Activated CD4-positive, alpha-beta memory T cell treated with anti-CD3 and anti-CD28 coated beads for 36 hours (primary cell): ENCODE measurements at regions not wholly inside any gene's neighbourhood (a gene's known extent, or its start where the extent isn't known, plus 50 kb on each side); places are given as distances from the start of the nearest gene placed in this dataset.

Experiments used
- CTCF ChIA-PET: fragments of 350-600 bp; sonication (Branson Sonifier 250); formaldehyde crosslinking; loops from one replicate; lab custom pipeline; 2021; ENCODE audit warnings: antibody characterized with exemption, inconsistent platforms; lab: Charles Lee
- POLR2A ChIA-PET: fragments of 350-600 bp; sonication (Branson Sonifier 250); formaldehyde crosslinking; loops from one replicate; lab custom pipeline; 2021; ENCODE audit warnings: antibody characterized with exemption; lab: Charles Lee
- DNase-seq: peaks from one replicate; pipeline ENCODE4 v3.0.0-alpha.2; 2020
- H3K27ac Mint-ChIP-seq: one replicate; pipeline ENCODE4 v1.8.0; 2021; ENCODE audit warnings: mixed read lengths
- H3K27me3 Mint-ChIP-seq: one replicate; pipeline ENCODE4 v1.8.0; 2021; ENCODE audit warnings: mixed read lengths
- H3K36me3 Mint-ChIP-seq: one replicate; pipeline ENCODE4 v1.8.0; 2021; ENCODE audit warnings: mixed read lengths
- H3K4me1 Mint-ChIP-seq: one replicate; pipeline ENCODE4 v1.8.0; 2021; ENCODE audit warnings: low read depth, mixed read lengths
- H3K4me3 Mint-ChIP-seq: one replicate; pipeline ENCODE4 v1.8.0; 2021; ENCODE audit warnings: mild to moderate bottlenecking, mixed read lengths
- H3K9me3 Mint-ChIP-seq: one replicate; pipeline ENCODE4 v1.8.0; 2021; ENCODE audit warnings: mixed read lengths
- intact Hi-C: fragments of 100-400 bp; cut with micrococcal nuclease; formaldehyde crosslinking; loops from one replicate; pipeline ENCODE4 v1.15.1; 2023

GRCh38 chr20:21614980-21615379, 90.5 kb upstream of the PAX1 start:
- intact Hi-C loops: loop anchor here (2.0 kb wide), 1 partner anchor 86 kb away; no protein-coding TSS in a partner anchor
- ChIA-PET CTCF (interaction anchor here (0.7 to 3.8 kb wide), 22 partner anchors 8 to 779 kb away, joined by 3 to 31 read pairs (median 6); no protein-coding TSS in a partner anchor), POLR2A (no interaction called here)
- Mint-ChIP-seq H3K36me3 (no peaks in the 10 kb centered on the region), H3K9me3 (no peaks in the 10 kb centered on the region), H3K4me3 (no peak overlapping the region), H3K27me3 (peaks cover 8% of the 10 kb centered on the region), H3K27ac (no peak overlapping the region), H3K4me1 (no peaks in the 10 kb centered on the region)
- no peak for DNase-seq

GRCh38 chr20:21613512-21613911, 92.0 kb upstream of the PAX1 start:
- CTCF ChIA-PET: interaction anchor here (1.2 to 3.8 kb wide), 3 partner anchors 30 to 378 kb away, joined by 3 to 31 read pairs (median 23); no protein-coding TSS in a partner anchor
- POLR2A ChIA-PET: no interaction called here
- Mint-ChIP-seq H3K9me3 (no peaks in the 10 kb centered on the region), H3K36me3 (no peaks in the 10 kb centered on the region), H3K27me3 (peaks cover 8% of the 10 kb centered on the region), H3K4me1 (no peaks in the 10 kb centered on the region), H3K4me3 (no peak overlapping the region), H3K27ac (no peak overlapping the region)
- intact Hi-C loops: no loop called here
- no peak for DNase-seq

- Mint-ChIP-seq H3K9me3 (peaks cover 9% of the 10 kb centered on the region), H3K4me1 (no peaks in the 10 kb centered on the region), H3K36me3 (peaks cover 8% of the 10 kb centered on the region), H3K27me3 (peaks cover 4% of the 10 kb centered on the region), H3K27ac (no peak overlapping the region), H3K4me3 (no peak overlapping the region)
- CTCF ChIA-PET: interaction anchor here (1.2 kb wide), 1 partner anchor 80 kb away, joined by 3 read pairs; no protein-coding TSS in a partner anchor
- POLR2A ChIA-PET: no interaction called here
- intact Hi-C loops: no loop called here
- no peak for DNase-seq
Observed at GRCh38 chr20:21609981-21610380, 95.5 kb upstream of the PAX1 start.

GRCh38 chr20:21609221-21609620, 95.4 kb upstream of the NKX2-2 start:
- Mint-ChIP-seq H3K4me1 (no peaks in the 10 kb centered on the region), H3K27me3 (peaks cover 4% of the 10 kb centered on the region), H3K36me3 (peaks cover 8% of the 10 kb centered on the region), H3K9me3 (peaks cover 13% of the 10 kb centered on the region), H3K4me3 (no peak overlapping the region), H3K27ac (no peak overlapping the region)
- POLR2A ChIA-PET: no interaction called here
- no peak for DNase-seq
- CTCF ChIA-PET: interaction anchor here (1.2 kb wide), 1 partner anchor 79 kb away, joined by 3 read pairs; no protein-coding TSS in a partner anchor
- intact Hi-C loops: no loop called here

GRCh38 chr20:21608777-21609176, 94.9 kb upstream of the NKX2-2 start:
- Mint-ChIP-seq H3K27me3 (peaks cover 6% of the 10 kb centered on the region), H3K9me3 (peaks cover 16% of the 10 kb centered on the region), H3K36me3 (peaks cover 8% of the 10 kb centered on the region), H3K27ac (no peak overlapping the region), H3K4me3 (no peak overlapping the region), H3K4me1 (no peaks in the 10 kb centered on the region)
- POLR2A ChIA-PET: no interaction called here
- intact Hi-C loops: no loop called here
- DNase-seq: no peak
- CTCF ChIA-PET: interaction anchor here (1.2 kb wide), 1 partner anchor 79 kb away, joined by 3 read pairs; no protein-coding TSS in a partner anchor

GRCh38 chr20:21607971-21608725, 94.3 kb upstream of the NKX2-2 start:
- Mint-ChIP-seq H3K27me3 (peaks cover 6% of the 10 kb centered on the region), H3K27ac (no peak overlapping the region), H3K4me1 (no peaks in the 10 kb centered on the region), H3K4me3 (no peak overlapping the region), H3K9me3 (peaks cover 16% of the 10 kb centered on the region), H3K36me3 (peaks cover 8% of the 10 kb centered on the region)
- ChIA-PET CTCF (no interaction called here), POLR2A (no interaction called here)
- DNase-seq: no peak
- intact Hi-C loops: no loop called here

- POLR2A ChIA-PET: interaction anchor here (0.7 kb wide), 1 partner anchor 119 kb away, joined by 4 read pairs; no protein-coding TSS in a partner anchor
- no peak overlapping the region for H3K27ac Mint-ChIP-seq
- CTCF ChIA-PET: no interaction called here
- H3K9me3 Mint-ChIP-seq: peaks cover 29% of the 10 kb centered on the region
- H3K36me3 Mint-ChIP-seq: peaks cover 11% of the 10 kb centered on the region
- intact Hi-C loops: no loop called here
- no peaks in the 10 kb centered on the region for H3K4me1 Mint-ChIP-seq
- DNase-seq: no peak
- no peak overlapping the region for H3K4me3 Mint-ChIP-seq
- peaks cover 2% of the 10 kb centered on the region for H3K27me3 Mint-ChIP-seq
Observed at GRCh38 chr20:21601799-21602198, 87.9 kb upstream of the NKX2-2 start.

GRCh38 chr20:21586682-21587081, 72.8 kb upstream of the NKX2-2 start:
- no peak for DNase-seq
- H3K27me3 Mint-ChIP-seq: peaks cover 15% of the 10 kb centered on the region
- no peaks in the 10 kb centered on the region for H3K4me1 Mint-ChIP-seq
- H3K27ac Mint-ChIP-seq: no peak overlapping the region
- H3K9me3 Mint-ChIP-seq: no peaks in the 10 kb centered on the region
- H3K36me3 Mint-ChIP-seq: no peaks in the 10 kb centered on the region
- CTCF ChIA-PET: no interaction called here
- POLR2A ChIA-PET: no interaction called here
- H3K4me3 Mint-ChIP-seq: no peak overlapping the region
- intact Hi-C loops: no loop called here

- intact Hi-C loops: no loop called here
- DNase-seq: no peak
- POLR2A ChIA-PET: no interaction called here
- CTCF ChIA-PET: interaction anchor here (0.7 to 1.9 kb wide), 5 partner anchors 12 to 136 kb away, joined by 3 to 9 read pairs (median 4); no protein-coding TSS in a partner anchor
- H3K9me3 Mint-ChIP-seq: no peaks in the 10 kb centered on the region
- no peaks in the 10 kb centered on the region for H3K4me1 Mint-ChIP-seq
- H3K4me3 Mint-ChIP-seq: no peak overlapping the region
- no peak overlapping the region for H3K27ac Mint-ChIP-seq
- peaks cover 22% of the 10 kb centered on the region for H3K27me3 Mint-ChIP-seq
- H3K36me3 Mint-ChIP-seq: no peaks in the 10 kb centered on the region
Observed at GRCh38 chr20:21583486-21584168, 69.8 kb upstream of the NKX2-2 start.

GRCh38 chr20:21577551-21577950, 63.7 kb upstream of the NKX2-2 start:
- CTCF ChIA-PET: interaction anchor here (1.3 to 3.6 kb wide), 2 partner anchors 48 to 73 kb away, joined by 5 to 17 read pairs; no protein-coding TSS in a partner anchor
- Mint-ChIP-seq H3K36me3 (no peaks in the 10 kb centered on the region), H3K4me1 (no peaks in the 10 kb centered on the region), H3K4me3 (no peak overlapping the region), H3K9me3 (no peaks in the 10 kb centered on the region), H3K27me3 (peaks cover 17% of the 10 kb centered on the region), H3K27ac (no peak overlapping the region)
- POLR2A ChIA-PET: no interaction called here
- intact Hi-C loops: no loop called here
- DNase-seq: no peak

GRCh38 chr20:21575981-21576740, 62.3 kb upstream of the NKX2-2 start:
- peaks cover 12% of the 10 kb centered on the region for H3K27me3 Mint-ChIP-seq
- intact Hi-C loops: no loop called here
- peaks cover 4% of the 10 kb centered on the region for H3K4me1 Mint-ChIP-seq
- H3K9me3 Mint-ChIP-seq: no peaks in the 10 kb centered on the region
- ChIA-PET CTCF (interaction anchor here (1.0 to 3.6 kb wide), 3 partner anchors 45 to 341 kb away, joined by 3 to 17 read pairs (median 11); no protein-coding TSS in a partner anchor), POLR2A (no interaction called here)
- no peak overlapping the region for H3K4me3 Mint-ChIP-seq
- H3K36me3 Mint-ChIP-seq: no peaks in the 10 kb centered on the region
- no peak overlapping the region for H3K27ac Mint-ChIP-seq
- DNase-seq: no peak
